ENCODE measurements at regions not wholly inside any gene's neighbourhood (a gene's known extent, or its start where the extent isn't known, plus 50 kb on each side); places are given as distances from the start of the nearest gene placed in this dataset.

DNA sequence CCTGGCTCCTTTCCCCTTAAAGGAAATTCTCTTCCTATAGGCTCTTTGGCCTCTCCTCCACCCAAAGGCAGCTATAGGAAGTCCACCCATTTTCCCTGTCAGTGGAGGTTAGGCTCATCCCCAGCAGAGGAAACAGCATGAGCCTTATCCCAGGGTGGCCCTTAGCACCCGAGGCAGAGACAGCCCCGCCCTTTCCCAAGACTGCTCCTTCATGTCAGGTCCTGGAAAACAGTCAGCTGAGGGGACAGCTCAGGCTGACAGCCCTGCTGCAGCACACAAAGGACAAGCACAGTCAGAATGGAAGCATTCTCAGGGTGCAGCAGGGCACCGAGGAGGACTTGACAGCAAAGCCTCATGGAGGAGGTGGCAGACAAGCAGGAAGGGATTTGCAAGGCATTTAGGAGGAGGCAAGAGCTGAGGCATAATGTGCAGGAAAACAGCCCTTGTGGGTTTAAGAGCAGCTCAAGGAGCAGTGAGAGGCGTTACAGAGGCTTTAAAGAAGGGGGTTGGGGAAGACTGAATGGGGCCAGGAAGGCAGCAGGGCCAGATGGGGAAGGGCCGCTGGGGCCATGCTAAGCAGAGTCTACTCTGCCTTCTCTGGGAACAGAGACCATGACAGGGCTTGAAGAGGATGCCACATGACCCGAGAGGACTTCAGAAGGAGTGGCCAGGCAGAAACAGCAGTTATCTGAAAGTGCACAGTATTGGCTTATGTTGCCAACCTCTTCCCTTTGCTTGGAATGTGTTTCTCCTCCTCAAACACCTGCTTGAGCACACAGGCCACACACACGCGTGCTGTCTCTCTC lies 216.6 kb downstream of the SH3BP4 start:
- TF ChIP-seq, protein P1, sequence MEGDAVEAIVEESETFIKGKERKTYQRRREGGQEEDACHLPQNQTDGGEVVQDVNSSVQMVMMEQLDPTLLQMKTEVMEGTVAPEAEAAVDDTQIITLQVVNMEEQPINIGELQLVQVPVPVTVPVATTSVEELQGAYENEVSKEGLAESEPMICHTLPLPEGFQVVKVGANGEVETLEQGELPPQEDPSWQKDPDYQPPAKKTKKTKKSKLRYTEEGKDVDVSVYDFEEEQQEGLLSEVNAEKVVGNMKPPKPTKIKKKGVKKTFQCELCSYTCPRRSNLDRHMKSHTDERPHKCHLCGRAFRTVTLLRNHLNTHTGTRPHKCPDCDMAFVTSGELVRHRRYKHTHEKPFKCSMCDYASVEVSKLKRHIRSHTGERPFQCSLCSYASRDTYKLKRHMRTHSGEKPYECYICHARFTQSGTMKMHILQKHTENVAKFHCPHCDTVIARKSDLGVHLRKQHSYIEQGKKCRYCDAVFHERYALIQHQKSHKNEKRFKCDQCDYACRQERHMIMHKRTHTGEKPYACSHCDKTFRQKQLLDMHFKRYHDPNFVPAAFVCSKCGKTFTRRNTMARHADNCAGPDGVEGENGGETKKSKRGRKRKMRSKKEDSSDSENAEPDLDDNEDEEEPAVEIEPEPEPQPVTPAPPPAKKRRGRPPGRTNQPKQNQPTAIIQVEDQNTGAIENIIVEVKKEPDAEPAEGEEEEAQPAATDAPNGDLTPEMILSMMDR (IDR thresholded peaks at IDR 0.05): no peak
- TF ChIP-seq, protein P2, sequence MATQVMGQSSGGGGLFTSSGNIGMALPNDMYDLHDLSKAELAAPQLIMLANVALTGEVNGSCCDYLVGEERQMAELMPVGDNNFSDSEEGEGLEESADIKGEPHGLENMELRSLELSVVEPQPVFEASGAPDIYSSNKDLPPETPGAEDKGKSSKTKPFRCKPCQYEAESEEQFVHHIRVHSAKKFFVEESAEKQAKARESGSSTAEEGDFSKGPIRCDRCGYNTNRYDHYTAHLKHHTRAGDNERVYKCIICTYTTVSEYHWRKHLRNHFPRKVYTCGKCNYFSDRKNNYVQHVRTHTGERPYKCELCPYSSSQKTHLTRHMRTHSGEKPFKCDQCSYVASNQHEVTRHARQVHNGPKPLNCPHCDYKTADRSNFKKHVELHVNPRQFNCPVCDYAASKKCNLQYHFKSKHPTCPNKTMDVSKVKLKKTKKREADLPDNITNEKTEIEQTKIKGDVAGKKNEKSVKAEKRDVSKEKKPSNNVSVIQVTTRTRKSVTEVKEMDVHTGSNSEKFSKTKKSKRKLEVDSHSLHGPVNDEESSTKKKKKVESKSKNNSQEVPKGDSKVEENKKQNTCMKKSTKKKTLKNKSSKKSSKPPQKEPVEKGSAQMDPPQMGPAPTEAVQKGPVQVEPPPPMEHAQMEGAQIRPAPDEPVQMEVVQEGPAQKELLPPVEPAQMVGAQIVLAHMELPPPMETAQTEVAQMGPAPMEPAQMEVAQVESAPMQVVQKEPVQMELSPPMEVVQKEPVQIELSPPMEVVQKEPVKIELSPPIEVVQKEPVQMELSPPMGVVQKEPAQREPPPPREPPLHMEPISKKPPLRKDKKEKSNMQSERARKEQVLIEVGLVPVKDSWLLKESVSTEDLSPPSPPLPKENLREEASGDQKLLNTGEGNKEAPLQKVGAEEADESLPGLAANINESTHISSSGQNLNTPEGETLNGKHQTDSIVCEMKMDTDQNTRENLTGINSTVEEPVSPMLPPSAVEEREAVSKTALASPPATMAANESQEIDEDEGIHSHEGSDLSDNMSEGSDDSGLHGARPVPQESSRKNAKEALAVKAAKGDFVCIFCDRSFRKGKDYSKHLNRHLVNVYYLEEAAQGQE (IDR thresholded peaks at IDR 0.05; ENCODE audit: insufficient read depth in 1 of 2, low read depth in 2 of 2, low read length in 1 of 2): no peak
